ENCODE measurements at regions not wholly inside any gene's neighbourhood (a gene's known extent, or its start where the extent isn't known, plus 50 kb on each side); places are given as distances from the start of the nearest gene placed in this dataset.

GRCh38 chr3:76566904-76567303 is 473.0 kb upstream of the ROBO2 start:
- no peak for DNase-seq (ENCODE audit: low read depth in 4 of 4, low spot score in 3 of 4)

- no peak for DNase-seq (ENCODE audit: low read depth in 4 of 4, low spot score in 3 of 4)
Measured at GRCh38 chr3:76570436-76571057, 469.4 kb upstream of the ROBO2 start.

GRCh38 chr3:76576201-76576600 is 463.7 kb upstream of the ROBO2 start:
- no peak for DNase-seq (ENCODE audit: low read depth in 4 of 4, low spot score in 3 of 4)

DNA sequence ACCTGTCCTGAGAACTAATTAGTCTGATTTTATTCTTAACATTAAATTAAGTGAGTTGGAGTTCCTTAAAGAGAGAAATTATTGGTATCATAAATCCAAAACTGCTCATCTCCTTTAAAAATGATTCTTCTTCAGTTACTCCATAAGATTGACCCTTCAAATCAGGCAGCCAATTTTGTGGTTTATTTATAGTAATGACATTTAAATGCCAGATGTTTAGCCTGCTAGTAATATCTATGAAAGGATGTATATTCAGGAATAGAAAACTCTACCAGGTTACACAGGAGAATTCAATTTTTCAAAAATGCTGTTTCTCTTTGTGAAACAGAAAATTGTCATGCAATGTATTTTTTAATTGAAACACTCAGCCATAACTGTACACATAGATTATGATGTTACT is 457.8 kb upstream of the ROBO2 start:
- DNase-seq (ENCODE audit: low read depth in 4 of 4, low spot score in 3 of 4) = no peak

DNA sequence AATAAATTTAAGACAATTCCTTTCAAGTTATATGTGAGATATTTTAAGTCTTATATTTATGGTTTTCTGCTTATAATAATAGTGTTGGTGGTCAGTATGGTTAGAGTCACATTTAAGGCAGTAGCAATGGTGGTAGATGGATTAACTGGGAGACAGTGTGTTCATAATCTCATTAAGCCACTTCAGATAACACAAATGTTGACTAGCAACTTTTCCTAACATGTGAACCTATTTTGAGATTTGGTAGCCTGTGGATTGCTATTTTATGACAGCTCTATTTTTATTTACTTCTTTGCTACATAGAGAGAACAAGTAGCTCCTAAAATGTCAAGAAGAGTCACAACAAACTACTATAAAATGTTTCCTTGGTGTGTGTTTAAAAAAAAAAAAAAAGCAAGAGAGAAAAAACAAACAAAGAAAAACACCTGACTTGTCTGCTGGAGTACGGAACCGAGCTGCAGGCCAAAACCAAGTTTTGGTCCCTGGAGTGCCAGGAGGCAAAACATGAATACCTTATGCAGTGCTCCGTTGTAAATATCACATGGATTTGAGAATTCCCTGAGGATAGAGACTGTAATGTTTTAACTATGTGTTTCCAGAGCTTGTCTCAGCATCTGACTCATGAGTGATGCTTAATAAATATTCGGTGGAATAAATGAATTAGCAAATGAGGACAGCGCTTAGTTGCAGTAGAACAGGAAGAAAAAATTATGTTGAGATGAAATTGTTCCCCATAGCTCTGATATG is 457.1 kb upstream of the ROBO2 start:
- DNase-seq (ENCODE audit: low read depth in 4 of 4, low spot score in 3 of 4) = no peak

DNA sequence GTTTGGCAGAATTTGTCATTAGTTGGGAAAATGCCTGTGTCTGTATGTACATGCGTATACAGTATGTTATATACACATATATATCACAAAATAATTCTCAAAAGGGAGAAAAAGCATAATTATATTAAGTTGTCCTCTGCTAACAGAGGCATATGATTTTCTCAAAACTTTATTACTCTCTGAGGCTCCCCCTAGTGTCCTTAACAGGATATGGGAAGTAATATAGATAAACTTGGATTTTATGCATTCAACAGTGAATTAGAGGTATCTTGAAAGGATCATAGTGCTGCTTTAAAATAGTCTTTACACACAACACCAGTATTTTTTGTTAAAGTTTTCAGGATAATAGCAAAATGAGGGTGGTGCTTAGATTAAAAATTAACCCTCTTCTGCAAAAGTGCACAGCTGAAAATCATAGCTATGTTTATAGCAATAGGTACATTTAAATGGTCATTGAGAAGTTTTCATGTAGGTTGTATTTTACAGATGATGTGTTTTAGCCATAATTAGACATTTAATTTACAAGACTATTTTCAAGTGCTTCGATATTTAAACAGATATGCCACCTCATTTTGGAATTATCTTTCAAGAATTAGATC is 454.0 kb upstream of the ROBO2 start:
- DNase-seq (ENCODE audit: low read depth in 4 of 4, low spot score in 3 of 4) = no peak

GRCh38 chr3:76586471-76586870 is 453.4 kb upstream of the ROBO2 start:
- no peak for DNase-seq (ENCODE audit: low read depth in 4 of 4, low spot score in 3 of 4)

- no peak for DNase-seq (ENCODE audit: low read depth in 4 of 4, low spot score in 3 of 4)
Measured at GRCh38 chr3:76610150-76610549, 429.7 kb upstream of the ROBO2 start.

DNA sequence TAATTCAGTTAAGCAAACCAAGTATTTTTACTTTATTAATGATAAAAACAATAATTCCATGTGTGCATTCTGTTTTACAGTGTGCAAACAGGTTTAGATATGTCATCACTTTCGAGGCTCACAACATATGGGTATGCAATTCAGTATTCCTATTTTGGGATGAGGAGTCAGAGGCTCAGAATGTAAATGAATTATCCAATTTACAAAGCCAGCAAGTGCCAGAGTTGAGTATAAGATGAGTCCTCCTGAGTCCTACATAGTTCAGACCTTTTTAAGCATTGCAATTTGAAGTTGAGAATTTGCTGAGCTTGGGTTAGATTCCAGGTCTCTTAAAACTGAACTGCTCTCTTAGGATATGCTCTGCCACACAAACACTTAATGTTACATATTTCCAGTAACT is 424.2 kb upstream of the ROBO2 start:
- DNase-seq (ENCODE audit: low read depth in 4 of 4, low spot score in 3 of 4) = no peak

- DNase-seq (ENCODE audit: low read depth in 4 of 4, low spot score in 3 of 4) = no peak
Measured at GRCh38 chr3:76624164-76624563, 415.7 kb upstream of the ROBO2 start.

DNA sequence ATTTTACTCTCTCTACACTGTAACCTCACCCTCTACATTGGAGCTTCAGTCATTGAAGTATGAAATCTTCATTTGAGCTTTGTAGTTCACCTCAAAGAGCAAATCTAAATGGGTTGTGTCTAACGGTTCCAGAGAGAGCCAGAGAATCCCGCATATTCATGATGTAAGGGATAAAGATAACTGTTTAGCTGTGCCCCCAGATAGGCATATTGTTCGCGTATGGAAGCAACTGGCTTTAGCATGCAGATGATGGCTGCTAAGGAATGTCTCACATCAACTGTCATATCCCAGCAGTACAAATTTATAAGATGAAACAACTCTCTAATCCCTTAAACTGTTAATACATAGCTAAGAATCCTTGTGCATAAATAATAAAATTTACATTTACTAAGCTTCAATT is 412.7 kb upstream of the ROBO2 start:
- DNase-seq (ENCODE audit: low read depth in 4 of 4, low spot score in 3 of 4) = no peak

GRCh38 chr3:76631251-76631650 is 408.6 kb upstream of the ROBO2 start:
- DNase-seq (ENCODE audit: low read depth in 4 of 4, low spot score in 3 of 4) = no peak

GRCh38 chr3:76638006-76638405 is 401.9 kb upstream of the ROBO2 start:
- no peak for DNase-seq (ENCODE audit: low read depth in 4 of 4, low spot score in 3 of 4)

- DNase-seq (ENCODE audit: low read depth in 4 of 4, low spot score in 3 of 4) = no peak
Measured at GRCh38 chr3:76643623-76644304, 396.1 kb upstream of the ROBO2 start.

DNA sequence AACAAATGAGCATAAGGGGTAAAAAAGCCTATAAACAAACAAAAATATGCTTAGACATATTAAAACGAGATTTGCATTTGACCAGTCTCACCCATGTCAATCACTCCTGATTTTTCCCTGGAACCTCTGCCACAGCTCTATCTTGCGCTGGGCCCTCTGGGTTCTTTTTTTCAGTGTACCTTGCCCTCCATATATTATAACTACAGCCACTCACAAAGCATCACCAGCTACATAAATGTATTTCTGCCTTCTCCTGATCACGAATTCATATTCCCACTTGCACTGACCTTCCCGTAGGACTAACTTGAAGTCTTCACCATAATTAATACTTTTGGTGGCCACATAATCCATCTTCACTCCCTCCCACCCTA is 395.6 kb upstream of the ROBO2 start:
- DNase-seq (ENCODE audit: low read depth in 4 of 4, low spot score in 3 of 4) = no peak

- DNase-seq (ENCODE audit: low read depth in 4 of 4, low spot score in 3 of 4) = no peak
Measured at GRCh38 chr3:76645724-76646123, 394.2 kb upstream of the ROBO2 start.

- no peak for DNase-seq (ENCODE audit: low read depth in 4 of 4, low spot score in 3 of 4)
Measured at GRCh38 chr3:76646921-76647562, 392.9 kb upstream of the ROBO2 start.

- no peak for DNase-seq (ENCODE audit: low read depth in 4 of 4, low spot score in 3 of 4)
Measured at GRCh38 chr3:76651784-76652183, 388.1 kb upstream of the ROBO2 start.

- no peak for DNase-seq (ENCODE audit: low read depth in 4 of 4, low spot score in 3 of 4)
Measured at GRCh38 chr3:76652524-76652923, 387.4 kb upstream of the ROBO2 start.

- no peak for DNase-seq (ENCODE audit: low read depth in 4 of 4, low spot score in 3 of 4)
Measured at GRCh38 chr3:76653640-76654251, 386.2 kb upstream of the ROBO2 start.

Data from left renal pelvis (tissue), 4 donors.